Thyroid gland (tissue), 4 donors: ENCODE measurements at regions not wholly inside any gene's neighbourhood (a gene's known extent, or its start where the extent isn't known, plus 50 kb on each side); places are given as distances from the start of the nearest gene placed in this dataset.

Source experiments
- CTCF ChIP-seq, 6 experiments: fragments of 200-600 bp in 3 of 6; fragments of 450-650 bp in 3 of 6; sonication (generic) in 3 of 6; IDR thresholded peaks; one replicate each; pipeline ENCODE4 v1.5.1; 2016 to 2019; ENCODE audit warnings: antibody characterized with exemption in 6 of 6, mild to moderate bottlenecking in 2 of 6, inconsistent platforms in 1 of 6, moderate library complexity in 1 of 6
- POLR2A ChIP-seq, 2 donors: fragments of 450-650 bp; IDR thresholded peaks; one replicate each; pipeline ENCODE4 v1.6.1; 2017; ENCODE audit warnings: antibody characterized with exemption in 2 of 2, mild to moderate bottlenecking in 2 of 2, moderate library complexity in 1 of 2

- TF ChIP-seq CTCF (IDR thresholded peaks at IDR 0.05) (no peak), POLR2A (IDR thresholded peaks at IDR 0.05) (no peak)
These were observed 946.3 kb upstream of the INTU start for GRCh38 chr4:126686491-126686890.
